NCI-H82 treated with DMSO at 0.1 percent for 48 hours (cell line): ENCODE measurements at regions not wholly inside any gene's neighbourhood (a gene's known extent, or its start where the extent isn't known, plus 50 kb on each side); places are given as distances from the start of the nearest gene placed in this dataset.

ENCODE experiments used
- DNase-seq: peaks from one replicate; lab custom pipeline; 2025; ENCODE audit not compliant: unreplicated experiment; lab: John Stamatoyannopoulos, UW

DNA sequence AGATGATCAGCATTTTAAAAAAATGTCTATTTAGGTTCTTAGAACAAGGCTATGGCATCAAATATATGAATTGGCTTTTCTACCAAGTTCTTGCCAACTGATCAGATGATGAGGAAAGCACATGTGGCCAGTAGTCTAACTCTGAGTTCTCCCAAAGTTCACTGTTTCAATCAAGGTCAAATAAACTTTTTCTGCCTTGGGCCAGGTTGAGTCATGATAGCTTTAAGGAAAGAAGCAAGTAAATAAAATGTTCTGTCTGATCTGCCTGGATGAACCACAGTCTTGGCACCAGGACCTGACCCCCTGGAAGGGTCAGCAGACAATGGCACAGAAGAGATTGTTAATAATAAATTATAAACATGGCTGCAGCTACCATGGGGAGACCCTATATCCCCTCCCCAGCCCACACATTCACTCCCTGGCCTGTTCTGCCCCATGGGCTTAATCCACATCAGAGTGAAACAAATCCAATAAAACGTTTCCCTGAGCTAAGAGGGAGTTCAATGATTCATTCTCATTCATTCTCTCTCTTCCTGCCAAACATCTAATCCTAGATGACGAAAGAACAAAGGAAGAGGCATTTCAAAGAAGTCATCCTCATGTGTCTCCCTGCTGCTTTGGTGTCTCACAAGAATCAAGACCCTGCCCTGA, 661.6 kb downstream of the DHX35 start:
- DNase-seq: no peak

DNA sequence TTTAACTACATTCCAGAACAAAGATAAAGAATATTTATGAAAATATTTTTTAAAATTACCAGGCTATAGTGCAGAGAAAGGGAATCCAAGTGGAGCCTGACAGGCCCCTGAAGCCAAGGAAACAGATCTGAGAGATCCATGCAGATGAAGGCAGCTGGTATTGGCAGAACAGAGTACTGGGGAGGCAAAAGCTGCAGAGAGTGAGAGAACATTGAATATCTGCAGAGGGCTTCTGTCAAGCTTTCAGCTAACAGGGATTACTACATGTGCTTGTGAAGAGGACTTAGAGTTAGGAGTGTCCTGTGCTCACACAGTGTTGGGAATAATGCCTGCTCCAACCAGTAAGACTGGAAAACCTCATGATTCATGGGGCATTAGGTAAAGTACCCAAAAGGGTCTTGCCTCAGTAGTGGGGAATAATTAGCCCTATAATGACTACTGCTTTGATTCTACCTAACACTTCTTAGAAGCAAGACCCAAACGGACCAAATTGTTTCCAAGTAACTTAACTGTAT, 657.2 kb downstream of the DHX35 start:
- DNase-seq: no peak

DNA sequence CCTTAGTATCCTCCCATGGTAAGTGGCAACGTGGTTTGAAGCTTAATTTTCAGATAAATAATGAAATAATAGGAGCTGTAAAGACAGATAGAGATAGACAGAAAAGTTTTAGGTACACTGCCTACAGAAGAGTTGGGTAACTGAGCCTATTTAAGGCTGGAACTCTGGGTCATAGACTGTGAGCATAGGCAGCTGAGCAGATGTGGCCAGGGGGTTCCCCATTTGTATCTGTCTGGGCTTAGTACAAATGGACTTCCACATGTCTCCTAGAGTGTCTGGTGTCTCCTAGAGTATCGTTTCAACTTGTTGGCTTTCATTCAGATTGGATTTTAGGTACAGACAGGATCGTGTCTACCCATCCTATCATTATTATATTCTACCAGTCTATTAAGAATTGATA, 649.8 kb downstream of the DHX35 start:
- DNase-seq: no peak

DNA sequence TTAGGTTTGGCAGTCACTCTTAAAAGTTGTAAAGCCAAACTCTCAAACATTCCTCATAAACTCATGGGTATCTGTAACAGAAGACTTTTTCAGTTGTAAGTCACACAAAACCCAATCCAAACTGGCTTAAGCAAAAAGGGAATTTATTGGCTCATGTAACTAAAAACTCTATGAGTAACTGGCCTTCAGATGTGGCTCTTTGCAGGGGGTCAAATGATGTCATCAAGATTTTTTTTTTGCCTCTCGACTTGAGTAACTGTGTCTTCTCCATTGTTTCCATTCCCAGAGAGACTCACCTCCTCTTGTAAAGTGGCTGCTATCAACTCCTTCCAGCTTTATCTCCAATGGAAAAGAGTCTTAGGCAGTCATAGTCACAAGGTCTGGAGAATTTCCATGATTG, 645.0 kb downstream of the DHX35 start:
- no peak for DNase-seq

DNA sequence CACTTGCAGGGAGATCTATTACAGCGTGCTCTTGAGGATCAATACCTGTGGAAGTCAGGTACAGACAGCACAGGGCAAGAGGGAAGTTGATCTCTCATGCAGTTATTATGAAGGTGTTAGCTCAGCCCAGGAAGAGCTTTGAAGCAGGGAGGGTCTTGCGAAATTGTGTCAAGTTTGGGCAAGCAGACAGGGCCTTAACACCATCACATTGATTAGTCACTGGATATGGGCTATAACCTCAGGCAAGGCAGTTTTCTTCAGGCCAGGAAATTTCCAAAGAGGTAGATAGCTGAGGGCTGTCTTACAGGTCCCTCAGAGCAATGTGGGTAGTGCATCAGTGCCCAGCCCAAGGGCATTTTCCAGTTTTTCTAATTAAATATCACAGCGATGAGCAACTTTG, 643.8 kb downstream of the DHX35 start:
- DNase-seq: no peak

DNA sequence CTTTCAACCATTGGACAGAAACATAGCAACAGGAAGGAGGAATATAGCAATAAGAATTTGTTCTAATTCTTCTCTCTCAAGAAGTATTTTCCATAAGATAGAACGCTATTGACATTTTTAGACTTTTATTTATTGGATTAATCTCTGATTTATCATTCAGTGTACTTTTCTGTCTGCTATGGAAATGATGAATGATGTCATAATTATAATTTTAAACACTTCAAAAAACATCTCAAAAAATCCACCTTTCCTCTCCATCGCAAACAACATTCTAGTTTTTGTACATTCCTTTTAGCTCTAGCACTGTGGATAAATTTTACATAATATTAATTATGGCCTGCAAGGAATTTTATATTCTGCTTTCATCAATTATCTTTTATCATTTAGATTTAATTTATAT, 643.2 kb downstream of the DHX35 start:
- no peak for DNase-seq

DNA sequence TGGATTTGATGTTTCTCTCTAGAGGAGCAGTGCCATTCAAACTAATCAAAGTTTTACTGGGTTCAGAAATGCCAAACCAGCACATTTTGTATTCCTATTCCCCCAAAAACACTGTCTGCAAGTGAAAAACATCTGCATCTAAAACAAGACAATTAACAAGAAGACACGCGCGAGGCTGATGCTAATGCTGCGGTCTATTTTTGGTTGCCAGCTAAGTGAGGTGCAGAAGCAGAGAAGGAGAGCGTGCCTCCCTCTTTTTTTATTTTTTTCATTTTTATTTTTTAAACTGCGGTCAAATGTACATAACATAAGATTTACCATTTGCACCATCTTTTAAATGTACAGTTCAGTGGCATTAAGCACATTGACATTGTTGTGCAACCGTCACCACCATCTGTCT, 641.1 kb downstream of the DHX35 start:
- DNase-seq: no peak

DNA sequence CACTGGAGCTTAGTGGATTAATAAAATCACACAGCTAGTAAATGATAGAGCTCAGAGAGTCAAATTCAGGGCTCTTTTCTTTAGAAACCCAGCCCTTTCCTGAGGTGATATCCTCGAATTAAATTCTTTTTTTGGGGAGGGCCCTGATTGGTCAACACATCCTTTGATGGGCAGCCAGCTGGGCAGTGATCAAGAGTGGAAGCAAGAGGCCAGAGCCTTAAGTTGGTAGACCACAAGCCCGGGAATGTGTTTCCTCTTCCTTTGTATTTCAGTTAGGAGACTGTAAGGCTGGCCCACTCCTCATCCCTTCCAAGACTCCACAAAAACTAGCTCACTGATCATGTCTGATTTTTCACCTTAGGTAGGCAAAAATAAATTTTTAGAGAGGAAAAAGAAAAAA, 640.5 kb downstream of the DHX35 start:
- DNase-seq: no peak

DNA sequence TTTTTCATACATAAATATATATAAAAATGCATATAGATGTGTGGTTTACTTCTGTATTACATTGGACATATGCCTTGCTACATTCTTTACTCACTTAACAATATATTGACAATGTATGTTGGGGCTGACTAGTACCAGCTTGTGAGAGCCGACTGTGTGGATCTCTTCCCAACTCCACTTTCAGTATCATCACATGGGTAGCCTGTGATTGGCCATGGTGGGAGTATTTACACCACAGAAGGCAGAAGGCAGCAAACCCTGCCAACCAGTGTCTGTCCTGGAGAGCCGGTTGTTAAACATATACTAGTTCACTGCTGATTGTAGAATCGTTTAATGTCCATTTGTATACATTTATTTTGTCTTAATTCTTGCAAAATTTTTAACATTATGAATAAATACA, 638.7 kb downstream of the DHX35 start:
- DNase-seq: no peak

DNA sequence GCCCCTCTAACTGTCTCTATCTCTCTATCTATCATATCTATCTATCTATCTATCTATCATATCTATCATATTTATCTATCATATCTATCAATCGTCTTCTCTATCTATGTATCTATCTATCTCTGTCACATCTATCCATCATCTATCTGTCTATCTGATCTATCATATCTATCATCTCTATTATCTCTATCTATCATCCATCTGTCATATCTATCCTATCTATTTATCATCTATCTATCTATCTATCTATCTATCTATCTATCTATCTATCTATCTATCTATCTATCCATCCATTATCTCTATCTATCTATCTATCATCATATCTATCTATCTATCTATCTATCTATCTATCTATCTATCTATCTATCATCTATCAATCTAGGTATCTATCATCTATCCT, 638.0 kb downstream of the DHX35 start:
- no peak for DNase-seq

DNA sequence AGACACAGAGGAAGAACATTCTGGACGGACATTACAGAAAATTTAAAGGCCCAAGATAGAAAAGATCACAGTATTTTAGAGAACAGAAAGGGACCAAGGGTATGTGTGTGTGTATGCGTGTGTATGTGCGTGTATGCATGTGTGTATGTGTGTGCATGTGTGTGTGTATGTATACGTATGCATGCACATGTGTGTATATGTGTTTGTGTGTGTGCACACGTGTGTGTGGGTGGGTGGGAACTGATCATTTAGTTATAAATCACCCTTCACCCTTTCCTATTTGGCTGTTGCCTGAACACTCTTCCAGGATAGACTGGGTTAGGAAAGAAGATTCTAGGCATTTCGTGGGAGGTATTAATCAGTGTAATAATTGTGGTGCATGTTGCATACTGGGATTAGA, 634.4 kb downstream of the DHX35 start:
- no peak for DNase-seq

DNA sequence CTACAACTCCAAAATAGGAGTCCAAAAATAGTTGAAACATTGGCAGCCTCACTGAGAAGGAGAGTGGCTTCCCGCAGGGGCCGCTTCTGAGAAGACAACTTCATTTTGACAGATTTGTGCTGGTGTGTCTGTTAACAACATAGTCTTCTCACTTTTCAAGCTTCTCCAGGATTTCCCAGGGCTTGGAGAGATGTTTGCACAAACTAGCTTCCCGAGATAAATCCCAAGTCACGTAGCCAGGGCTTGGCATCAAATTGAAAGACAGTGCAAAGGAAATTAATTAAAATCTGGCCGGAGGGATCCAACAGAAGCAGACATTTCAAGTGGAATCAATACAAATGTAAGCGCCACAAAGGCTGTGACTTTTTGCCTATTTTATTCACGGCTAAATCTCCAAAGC, 630.2 kb downstream of the DHX35 start:
- no peak for DNase-seq

DNA sequence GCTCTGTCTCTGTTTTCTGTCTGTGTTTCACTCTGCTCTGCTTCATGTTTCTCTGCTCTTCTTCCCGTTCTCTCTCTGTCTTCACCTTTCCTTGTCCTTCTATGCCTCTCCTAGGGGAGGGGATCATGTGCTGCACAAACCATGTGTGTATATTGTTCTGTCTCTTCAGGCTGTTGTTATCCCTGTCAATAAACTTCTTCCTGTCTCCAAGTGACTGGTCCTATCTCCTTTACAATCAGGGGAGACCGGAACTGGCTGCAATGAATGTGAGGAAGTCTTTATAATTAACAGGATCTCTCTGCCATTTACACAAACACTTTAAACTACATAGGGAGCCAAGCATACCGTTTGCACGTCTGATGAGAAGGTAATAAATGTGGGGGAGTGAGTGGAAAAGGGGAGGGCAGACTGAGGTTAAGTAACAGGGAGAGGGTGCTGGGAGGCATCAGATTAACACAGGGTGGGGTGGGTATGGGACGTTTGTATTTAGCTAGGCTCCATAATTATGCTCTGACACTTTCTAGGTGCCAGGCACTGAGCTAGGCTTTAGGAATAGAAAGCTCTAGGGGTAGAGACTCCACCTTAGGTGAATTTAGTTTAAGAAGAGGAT, 626.1 kb downstream of the DHX35 start:
- DNase-seq: no peak

DNA sequence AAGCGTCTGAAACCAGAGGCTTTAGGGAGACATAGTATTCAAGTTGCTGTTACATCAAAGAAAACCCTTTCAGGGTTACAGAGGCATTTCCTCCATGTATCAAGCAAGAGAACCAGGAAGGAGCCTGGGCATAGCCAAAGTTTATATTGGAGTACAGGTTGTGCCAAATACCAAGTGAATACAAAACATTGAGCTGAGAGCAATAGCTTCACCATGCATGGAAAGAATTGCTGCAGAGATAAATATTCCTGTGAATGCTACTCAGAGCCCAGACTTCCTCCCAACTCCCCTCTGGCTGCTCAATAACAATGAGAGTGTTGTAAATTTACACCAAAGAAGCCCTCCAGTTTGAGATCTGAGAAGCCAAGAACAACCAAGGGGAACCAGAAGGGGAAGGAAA, 618.9 kb downstream of the DHX35 start:
- DNase-seq: no peak

DNA sequence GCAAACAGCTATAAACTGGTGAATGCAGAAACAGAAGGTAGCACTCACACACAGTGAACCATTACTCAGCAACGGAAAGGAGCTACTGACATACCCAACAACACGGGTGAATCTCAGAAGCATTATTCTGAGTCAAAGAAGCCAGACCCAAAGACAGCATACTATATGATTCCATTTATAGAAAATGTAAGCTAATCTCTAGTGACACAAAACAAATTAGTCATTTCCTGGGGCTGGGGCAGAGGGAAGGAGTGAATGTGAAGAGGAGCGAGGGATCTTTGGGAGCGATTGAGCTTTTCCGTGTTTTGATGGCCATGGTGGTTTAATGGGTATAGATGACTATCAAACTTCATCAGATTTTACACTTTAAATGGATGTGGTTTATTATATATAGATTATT, 614.6 kb downstream of the DHX35 start:
- no peak for DNase-seq

DNA sequence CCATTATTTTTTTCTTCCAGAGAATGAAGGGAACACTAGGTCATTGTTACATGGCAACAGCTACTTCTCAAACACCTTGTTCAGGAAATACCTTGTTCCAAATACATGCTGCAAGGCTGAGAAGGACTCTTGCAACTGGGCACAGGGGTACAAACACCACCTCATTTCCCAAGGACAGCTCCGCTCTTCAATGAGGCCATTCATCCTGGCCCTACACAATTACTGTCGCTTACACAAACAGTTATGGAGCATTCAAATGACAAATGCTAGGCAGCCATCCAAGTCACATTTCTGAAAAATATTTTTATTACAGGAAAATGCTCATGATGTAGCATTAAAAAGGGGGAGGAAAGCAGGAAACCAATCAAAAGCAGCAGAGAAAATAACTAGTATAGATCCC, 611.9 kb downstream of the DHX35 start:
- DNase-seq: no peak

DNA sequence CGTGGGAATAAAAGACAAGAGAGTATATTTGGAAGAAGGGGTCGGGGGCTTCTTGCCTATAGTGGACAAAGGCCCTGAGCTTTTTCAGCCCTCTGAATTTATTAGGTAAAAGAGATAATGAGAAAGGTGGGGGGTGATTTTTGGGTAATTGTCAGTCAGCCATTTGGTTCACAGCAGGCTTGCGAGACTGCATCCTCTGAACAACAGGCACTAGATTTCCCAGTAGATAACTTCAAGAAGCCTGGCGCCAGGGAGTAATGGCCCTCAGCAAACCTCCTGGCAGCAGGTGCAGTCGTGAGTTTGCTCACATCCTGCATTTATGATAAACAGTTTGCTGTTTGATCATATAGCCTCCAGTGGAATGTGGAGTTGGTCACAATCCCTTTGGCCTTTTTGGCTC, 609.0 kb downstream of the DHX35 start:
- no peak for DNase-seq

DNA sequence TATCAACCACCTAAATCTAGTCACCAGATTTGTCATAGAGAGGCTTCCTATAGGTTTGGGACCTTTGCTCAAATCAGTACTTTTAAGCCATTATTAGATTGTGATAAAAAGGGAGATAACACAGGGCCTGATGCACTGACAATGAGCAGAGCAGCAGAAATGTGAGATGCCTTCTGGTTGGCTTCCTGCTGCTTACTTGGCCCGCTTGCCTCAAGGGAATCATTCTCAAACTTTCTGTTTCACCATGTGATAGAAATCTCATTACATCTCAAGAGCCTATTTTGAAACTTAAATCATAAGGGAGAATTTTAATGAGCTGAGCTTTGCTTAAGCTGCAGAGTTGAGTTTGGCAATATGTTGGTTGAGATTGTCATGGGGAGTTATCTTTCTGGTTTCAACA, 606.0 kb downstream of the DHX35 start:
- DNase-seq: no peak

DNA sequence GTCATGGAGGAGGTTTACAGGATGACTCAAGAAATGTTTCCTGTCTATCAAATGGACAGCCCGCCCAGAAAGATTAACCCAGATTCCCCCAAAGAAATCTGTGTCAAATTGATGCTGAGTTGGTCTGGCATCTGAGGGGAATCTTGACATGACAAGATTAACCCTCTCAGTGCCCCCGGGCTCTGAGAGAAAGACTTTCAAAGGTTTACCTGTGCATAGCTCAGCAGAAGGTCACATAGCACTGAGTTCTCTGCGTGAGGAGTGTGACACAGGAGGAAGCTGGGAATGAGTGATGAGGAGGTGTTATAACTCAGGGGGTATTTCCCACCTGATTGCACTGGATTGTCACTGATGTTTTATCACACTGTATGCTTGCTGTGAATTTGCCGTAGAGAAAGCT, 601.2 kb downstream of the DHX35 start:
- DNase-seq: no peak

DNA sequence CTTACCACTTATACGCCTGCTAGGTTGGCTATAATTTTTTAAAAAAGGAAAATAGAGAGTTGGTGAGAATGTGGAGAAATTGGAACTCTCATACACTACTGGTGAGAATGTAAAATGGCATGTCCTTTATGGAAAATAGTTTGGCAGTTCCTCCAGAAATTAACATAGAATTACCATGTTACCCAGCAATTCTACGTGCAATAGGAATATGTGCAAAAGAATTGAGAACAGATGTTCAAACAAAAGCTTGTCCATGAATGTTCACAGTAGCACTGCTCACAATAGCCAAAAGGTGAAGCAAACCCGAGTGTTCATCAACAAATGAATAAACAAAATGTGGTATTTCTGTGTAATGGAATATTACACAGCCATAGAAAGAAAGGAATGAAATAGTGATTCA, 592.2 kb downstream of the DHX35 start:
- no peak for DNase-seq

DNA sequence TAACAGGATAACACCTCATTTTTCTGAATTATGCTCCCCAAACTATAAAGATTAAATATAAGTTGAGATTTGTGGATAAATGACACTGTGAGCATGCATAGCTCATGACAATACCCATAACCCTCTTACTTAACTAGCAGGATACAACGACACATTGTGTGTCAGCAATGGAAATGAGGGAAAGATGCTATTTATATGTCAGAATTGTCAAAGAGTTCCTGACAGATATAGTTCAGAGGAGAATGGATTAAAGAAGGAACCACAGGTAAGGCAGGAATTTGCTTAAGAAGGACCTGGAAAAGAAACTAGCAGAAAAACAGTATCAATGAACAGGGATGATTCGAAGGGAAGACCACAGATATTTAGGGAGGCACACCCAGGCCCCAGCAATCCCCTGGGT, 591.0 kb downstream of the DHX35 start:
- no peak for DNase-seq

DNA sequence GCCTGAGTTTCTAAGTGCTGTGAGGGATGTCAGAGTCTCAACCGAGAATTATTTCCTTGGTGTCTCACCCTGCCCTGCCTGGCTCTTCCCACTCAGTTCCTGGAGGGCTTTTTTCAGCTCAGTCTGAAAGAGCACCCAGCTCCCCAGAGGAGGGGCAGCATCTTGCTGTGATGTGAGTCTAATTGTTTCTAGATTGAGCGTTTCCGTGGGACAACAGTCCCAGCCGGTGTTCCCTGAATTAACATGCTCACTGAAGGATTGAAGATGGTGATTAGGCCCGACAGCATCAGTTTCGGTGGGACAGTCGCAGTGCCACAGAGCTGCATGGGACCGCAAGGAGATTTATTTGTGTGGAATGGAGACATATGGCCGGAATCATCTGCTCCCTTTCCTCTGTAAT, 587.6 kb downstream of the DHX35 start:
- no peak for DNase-seq
